ENCODE measurements at regions not wholly inside any gene's neighbourhood (a gene's known extent, or its start where the extent isn't known, plus 50 kb on each side); places are given as distances from the start of the nearest gene placed in this dataset.

- TF ChIP-seq PBX3 (CRISPR knock-in tag; IDR thresholded peaks at IDR 0.05) (no peak), ZXDB (tag by site-specific recombination; IDR thresholded peaks at IDR 0.05) (no peak), ZFP3 (tag by site-specific recombination; IDR thresholded peaks at IDR 0.05; ENCODE audit: low read depth) (no peak), ZNF16 (tag by site-specific recombination; IDR thresholded peaks at IDR 0.05; ENCODE audit: low read depth) (no peak), ZNF600 (tag by site-specific recombination; IDR thresholded peaks at IDR 0.05) (peak; percentile 26; the same call in 1 of the 2 replicates), ZNF510 (tag by site-specific recombination; IDR thresholded peaks at IDR 0.05; ENCODE audit: insufficient replicate concordance) (no peak), ZNF701 (tag by site-specific recombination; IDR thresholded peaks at IDR 0.05) (no peak), ZFP69B (tag by site-specific recombination; IDR thresholded peaks at IDR 0.05) (no peak), REST (tag by site-specific recombination; IDR thresholded peaks at IDR 0.05) (no peak), KLF10 (tag by site-specific recombination; IDR thresholded peaks at IDR 0.05) (no peak), ZNF266 (tag by site-specific recombination; IDR thresholded peaks at IDR 0.05; ENCODE audit: low read depth) (no peak), ZSCAN18 (tag by site-specific recombination; IDR thresholded peaks at IDR 0.05) (no peak), GLI2 (tag by site-specific recombination; IDR thresholded peaks at IDR 0.05; ENCODE audit: borderline replicate concordance, low read depth) (no peak), ZNF621 (tag by site-specific recombination; IDR thresholded peaks at IDR 0.05) (no peak), ZNF416 (tag by site-specific recombination; IDR thresholded peaks at IDR 0.05) (no peak), GLI4 (tag by site-specific recombination; IDR thresholded peaks at IDR 0.05) (no peak), ZNF146 (tag by site-specific recombination; IDR thresholded peaks at IDR 0.05) (no peak), GLIS1 (tag by site-specific recombination; IDR thresholded peaks at IDR 0.05) (peak; percentile 91), ZNF558 (tag by site-specific recombination; IDR thresholded peaks at IDR 0.05) (no peak), ZNF555 (tag by site-specific recombination; conservative IDR thresholded peaks at IDR 0.05) (no peak), ZNF707 (tag by site-specific recombination; IDR thresholded peaks at IDR 0.05) (no peak), ZNF529 (tag by site-specific recombination; IDR thresholded peaks at IDR 0.05; ENCODE audit: insufficient replicate concordance) (no peak), ZNF433 (tag by site-specific recombination; IDR thresholded peaks at IDR 0.05; ENCODE audit: low read depth) (no peak), TSHZ1 (tag by site-specific recombination; IDR thresholded peaks at IDR 0.05; ENCODE audit: borderline replicate concordance) (no peak), ZNF132 (tag by site-specific recombination; IDR thresholded peaks at IDR 0.05; ENCODE audit: borderline replicate concordance) (no peak), ZNF350 (tag by site-specific recombination; IDR thresholded peaks at IDR 0.05) (no peak), ZBTB11 (tag by site-specific recombination; conservative IDR thresholded peaks at IDR 0.05; ENCODE audit: low read depth) (no peak), SP3 (tag by site-specific recombination; IDR thresholded peaks at IDR 0.05) (no peak)
These were observed 90.9 kb downstream of the LYPLAL1 start (continued) for GRCh38 chr1:219264561-219264960.
